IPS-20b (cell line): ENCODE measurements at regions not wholly inside any gene's neighbourhood (a gene's known extent, or its start where the extent isn't known, plus 50 kb on each side); places are given as distances from the start of the nearest gene placed in this dataset.
"Not testable (repeated sequence)": the region's sequence is repeated elsewhere in the genome, so short reads cannot be mapped to it uniquely, and the experiment has no call there.

Source experiments
- H3K27ac ChIP-seq: one replicate; pipeline ENCODE4 v1.5.1; 2013; ENCODE audit warnings: low read length
- H3K27me3 ChIP-seq: 2 replicates; pipeline ENCODE4 v1.6.1; 2013; ENCODE audit warnings: mild to moderate bottlenecking, low read length, inconsistent platforms; ENCODE audit not compliant: insufficient read depth
- H3K36me3 ChIP-seq: 2 replicates; pipeline ENCODE4 v1.6.1; 2013; ENCODE audit warnings: low read depth, mild to moderate bottlenecking, inconsistent platforms, low read length, moderate library complexity; ENCODE audit not compliant: insufficient read depth
- H3K4me1 ChIP-seq: 2 replicates; pipeline ENCODE4 v1.6.1; 2013; ENCODE audit warnings: mild to moderate bottlenecking, control low read depth, inconsistent platforms, low read length, moderate library complexity; ENCODE audit not compliant: insufficient read depth
- H3K4me3 ChIP-seq: 2 replicates; pipeline ENCODE4 v1.5.1; 2013; ENCODE audit warnings: mild to moderate bottlenecking, low read length, inconsistent platforms
- H3K9ac ChIP-seq: 2 replicates; pipeline ENCODE4 v1.6.1; 2013; ENCODE audit warnings: low read depth, mild to moderate bottlenecking, inconsistent platforms, low read length, moderate library complexity
- H3K9me3 ChIP-seq: 2 replicates; pipeline ENCODE4 v1.6.1; 2013; ENCODE audit warnings: mild to moderate bottlenecking, low read depth, low read length, inconsistent platforms; ENCODE audit not compliant: insufficient read depth

- not testable (repeated sequence) for H3K27me3 ChIP-seq, H3K27ac ChIP-seq, H3K9ac ChIP-seq, H3K9me3 ChIP-seq, H3K36me3 ChIP-seq, H3K4me3 ChIP-seq, H3K4me1 ChIP-seq
Observed at GRCh38 chr20:30905231-30905630, 352.2 kb upstream of the DEFB115 start.

DNA sequence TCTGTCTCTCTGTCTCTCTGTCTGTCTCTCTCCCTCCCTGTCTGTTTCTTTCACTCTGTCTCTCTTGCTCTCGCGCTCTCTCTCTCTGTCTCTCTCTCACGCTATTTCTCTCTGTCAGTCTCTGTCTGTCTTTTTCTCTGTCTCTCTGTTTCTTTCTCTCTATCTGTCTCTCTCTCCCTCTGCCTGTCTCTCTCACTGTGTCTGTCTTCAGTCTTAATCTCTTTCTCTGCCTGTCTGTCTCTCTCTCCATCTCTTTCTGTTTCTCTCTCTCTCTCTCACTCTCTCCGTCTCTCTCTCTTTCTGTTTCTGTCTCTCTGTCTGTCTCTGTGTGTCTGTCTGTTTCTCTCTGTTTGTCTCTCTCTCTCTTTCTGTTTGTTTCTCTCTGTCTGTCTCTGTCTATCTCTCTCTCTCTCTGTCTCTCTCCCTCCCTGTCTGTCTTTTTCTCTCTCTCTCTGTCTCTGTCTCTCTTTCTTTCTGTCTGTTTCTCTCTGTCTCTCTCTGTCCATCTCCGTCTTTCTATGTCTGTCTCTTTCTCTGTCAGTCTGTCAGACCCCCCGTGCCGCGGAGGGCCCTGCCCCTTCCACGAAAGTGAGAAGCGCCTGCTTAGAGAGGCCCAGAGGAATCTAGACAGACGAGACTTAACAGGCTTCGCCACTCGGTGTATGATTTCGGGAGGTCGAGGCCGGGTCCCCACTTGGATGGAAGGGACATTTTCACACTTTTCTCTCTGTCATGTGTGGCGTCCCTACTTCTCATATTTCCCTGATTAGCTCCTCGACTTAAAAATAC, 346.3 kb upstream of the DEFB115 start:
- Histone ChIP-seq H3K4me3 (no peak overlapping the region), H3K27ac (no peak overlapping the region), H3K27me3 (no peaks in the 10 kb centered on the region; the same call in 1 of the 2 replicates), H3K36me3 (no peaks in the 10 kb centered on the region), H3K9me3 (no peaks in the 10 kb centered on the region), H3K4me1 (peaks cover 12% of the 10 kb centered on the region; the same call in 1 of the 2 replicates), H3K9ac (no peak overlapping the region)

- H3K9ac ChIP-seq: peak overlapping the region; percentile 72; the same call in 1 of the 2 replicates
- not testable (repeated sequence) for H3K9me3 ChIP-seq, H3K27me3 ChIP-seq, H3K36me3 ChIP-seq
- peak overlapping the region; percentile 67 for H3K27ac ChIP-seq
- H3K4me1 ChIP-seq: peaks cover 12% of the 10 kb centered on the region; the same call in 1 of the 2 replicates
- peak overlapping the region; percentile 61; the same call in 1 of the 2 replicates for H3K4me3 ChIP-seq
Observed at GRCh38 chr20:30911832-30912660, 345.4 kb upstream of the DEFB115 start.

GRCh38 chr20:30912661-30913026, 344.8 kb upstream of the DEFB115 start:
- Histone ChIP-seq H3K4me1 (peaks cover 12% of the 10 kb centered on the region; the same call in 1 of the 2 replicates), H3K4me3 (peak overlapping the region; percentile 61; the same call in 1 of the 2 replicates), H3K27ac (peak overlapping the region; percentile 78), H3K9ac (peak overlapping the region; percentile 72; the same call in 1 of the 2 replicates)
- not testable (repeated sequence) for H3K27me3 ChIP-seq, H3K36me3 ChIP-seq, H3K9me3 ChIP-seq

GRCh38 chr20:30916404-30916803, 341.1 kb upstream of the DEFB115 start:
- peaks cover 12% of the 10 kb centered on the region; the same call in 1 of the 2 replicates for H3K4me1 ChIP-seq
- not testable (repeated sequence) for H3K9ac ChIP-seq, H3K27ac ChIP-seq, H3K36me3 ChIP-seq, H3K27me3 ChIP-seq, H3K4me3 ChIP-seq, H3K9me3 ChIP-seq

DNA sequence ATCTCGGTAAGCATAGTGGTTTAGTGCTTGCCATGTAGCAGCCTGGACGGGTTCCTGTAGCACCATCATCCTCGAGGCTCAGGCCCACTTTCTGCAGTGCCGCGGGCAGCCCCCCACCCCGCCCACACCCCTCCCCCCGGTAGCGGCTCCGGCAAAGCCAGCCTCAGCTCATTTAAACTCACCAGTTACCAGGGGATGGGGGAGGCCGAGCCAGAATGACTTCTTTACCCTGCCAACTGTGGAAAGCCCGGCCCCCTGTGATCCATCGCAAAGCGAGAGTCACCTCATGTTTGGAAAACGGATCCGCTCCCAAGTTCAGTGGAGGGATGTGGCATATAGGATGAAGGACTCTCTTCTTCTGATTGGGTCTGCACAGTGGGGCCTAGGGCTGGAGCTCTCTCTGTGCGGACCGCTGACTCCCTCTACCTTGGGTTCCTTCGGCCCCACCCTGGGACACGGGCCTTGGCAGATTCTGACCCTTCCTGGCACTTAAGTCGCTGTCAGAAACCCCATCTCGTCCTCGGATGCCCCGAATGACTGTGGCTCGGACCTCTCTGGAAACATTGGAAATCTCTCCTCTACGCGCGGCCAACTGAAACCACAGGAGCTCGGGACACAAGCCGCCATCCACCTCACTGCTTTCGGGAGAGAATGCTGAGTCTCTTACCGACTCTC, 337.8 kb upstream of the DEFB115 start:
- Histone ChIP-seq H3K27me3 (no peaks in the 10 kb centered on the region), H3K9ac (no peak overlapping the region), H3K27ac (no peak overlapping the region), H3K9me3 (peaks cover 3% of the 10 kb centered on the region; the same call in 1 of the 2 replicates), H3K4me3 (no peak overlapping the region), H3K36me3 (no peaks in the 10 kb centered on the region), H3K4me1 (no peaks in the 10 kb centered on the region)

- Histone ChIP-seq H3K9ac (no peak overlapping the region), H3K27me3 (no peaks in the 10 kb centered on the region), H3K4me1 (no peaks in the 10 kb centered on the region)
Observed at GRCh38 chr20:30921286-30922071, 336.0 kb upstream of the DEFB115 start.

GRCh38 chr20:30922129-30922528, 335.3 kb upstream of the DEFB115 start:
- Histone ChIP-seq H3K4me1 (no peaks in the 10 kb centered on the region), H3K9me3 (peaks cover 9% of the 10 kb centered on the region; the same call in 1 of the 2 replicates), H3K27ac (no peak overlapping the region), H3K4me3 (no peak overlapping the region), H3K9ac (no peak overlapping the region), H3K36me3 (no peaks in the 10 kb centered on the region), H3K27me3 (no peaks in the 10 kb centered on the region)

More at GRCh38 chr20:30921286-30922071, 336.0 kb upstream of the DEFB115 start:
- Histone ChIP-seq H3K36me3 (no peaks in the 10 kb centered on the region), H3K9me3 (peaks cover 9% of the 10 kb centered on the region; the same call in 1 of the 2 replicates), H3K4me3 (no peak overlapping the region), H3K27ac (no peak overlapping the region)

- H3K9ac ChIP-seq: no peak overlapping the region
Observed at GRCh38 chr20:30937790-30938189, 319.7 kb upstream of the DEFB115 start.

DNA sequence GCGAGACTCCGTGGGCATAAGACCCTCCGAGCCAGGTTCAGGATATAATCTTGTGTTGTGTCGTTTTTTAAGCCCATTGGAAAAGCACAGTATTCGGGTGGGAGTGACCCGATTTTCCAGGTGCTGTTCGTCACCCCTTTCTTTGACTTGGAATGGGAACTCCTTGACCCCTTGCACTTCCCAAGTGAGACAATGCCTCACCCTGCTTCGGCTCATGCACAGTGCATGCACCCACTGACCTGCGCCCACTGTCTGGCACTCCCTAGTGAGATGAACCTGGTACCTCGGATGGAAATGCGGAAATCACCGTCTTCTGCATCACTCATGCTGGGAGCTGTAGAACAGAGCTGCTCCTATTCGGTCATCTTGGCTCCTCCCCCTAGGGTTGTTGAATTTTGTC, 307.7 kb upstream of the DEFB115 start:
- Histone ChIP-seq H3K4me1 (no peaks in the 10 kb centered on the region), H3K36me3 (no peaks in the 10 kb centered on the region), H3K27me3 (no peaks in the 10 kb centered on the region), H3K9ac (no peak overlapping the region), H3K9me3 (no peaks in the 10 kb centered on the region), H3K4me3 (no peak overlapping the region), H3K27ac (no peak overlapping the region)

More at GRCh38 chr20:30937790-30938189, 319.7 kb upstream of the DEFB115 start:
- Histone ChIP-seq H3K4me3 (no peak overlapping the region), H3K27me3 (no peaks in the 10 kb centered on the region), H3K27ac (no peak overlapping the region), H3K36me3 (no peaks in the 10 kb centered on the region), H3K9me3 (peaks cover 34% of the 10 kb centered on the region), H3K4me1 (no peaks in the 10 kb centered on the region)

DNA sequence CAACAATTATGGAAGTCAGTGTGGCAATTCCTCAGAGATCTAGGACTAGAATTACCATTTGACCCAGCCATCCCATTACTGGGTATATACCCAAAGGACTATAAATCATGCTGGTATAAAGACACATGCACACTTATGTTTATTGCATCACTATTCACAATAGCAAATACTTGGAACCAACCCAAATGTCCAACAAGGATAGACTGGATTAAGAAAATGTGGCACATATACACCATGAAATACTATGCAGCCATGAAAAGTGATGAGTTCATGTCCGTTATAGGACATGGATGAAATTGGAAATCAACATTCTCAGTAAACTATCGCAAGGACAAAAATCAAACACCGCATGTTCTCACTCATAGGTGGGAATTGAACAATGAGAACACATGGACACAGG, 306.4 kb upstream of the DEFB115 start:
- not testable (repeated sequence) for H3K9me3 ChIP-seq, H3K4me1 ChIP-seq, H3K27me3 ChIP-seq, H3K9ac ChIP-seq, H3K36me3 ChIP-seq, H3K27ac ChIP-seq, H3K4me3 ChIP-seq
